ENCODE measurements at regions not wholly inside any gene's neighbourhood (a gene's known extent, or its start where the extent isn't known, plus 50 kb on each side); places are given as distances from the start of the nearest gene placed in this dataset.
A peak's percentile ranks its signal among the peaks of the same experiment; 100 is the strongest.

- peaks cover 0 to under 1% (median 0%) of the 10 kb centered on the region in 5 donors for H3K27me3 ChIP-seq (ENCODE audit: control insufficient read depth in 5 of 5, insufficient read depth in 4 of 5, low read length in 5 of 5)
- peaks cover 3 to 8% (median 6%) of the 10 kb centered on the region in 5 donors for H3K9me3 ChIP-seq (ENCODE audit: control insufficient read depth in 5 of 5, low read length in 5 of 5)
Observed at GRCh38 chr21:41054018-41054578, 113.9 kb upstream of the BACE2 start.

GRCh38 chr21:41055266-41055665 lies 112.7 kb upstream of the BACE2 start:
- no peak overlapping the region for H3K4me3 ChIP-seq (ENCODE audit: low read depth in 1 of 5, low read length in 5 of 5)
- no peak overlapping the region for H3K27ac ChIP-seq (ENCODE audit: low read depth, low read length)
- no peak overlapping the region for H3K9ac ChIP-seq (ENCODE audit: low read length in 5 of 5)
- no peaks in the 10 kb centered on the region for H3K4me1 ChIP-seq (ENCODE audit: control insufficient read depth in 5 of 5, insufficient read depth in 5 of 5, low read length in 5 of 5)
- H3K27me3 ChIP-seq (ENCODE audit: control insufficient read depth in 5 of 5, insufficient read depth in 4 of 5, low read length in 5 of 5), result peaks cover 0 to 7% (median 4%) of the 10 kb centered on the region in 5 donors
- no peaks in the 10 kb centered on the region for H3K36me3 ChIP-seq (ENCODE audit: control insufficient read depth in 5 of 5, insufficient read depth in 5 of 5, low read length in 5 of 5)
- H3K9me3 ChIP-seq (ENCODE audit: control insufficient read depth in 5 of 5, low read length in 5 of 5), result peaks cover 3 to 8% (median 6%) of the 10 kb centered on the region in 5 donors

More at GRCh38 chr21:41054018-41054578, 113.9 kb upstream of the BACE2 start:
- Histone ChIP-seq H3K4me3 (ENCODE audit: low read depth in 1 of 5, low read length in 5 of 5) (no peak overlapping the region), H3K9ac (ENCODE audit: low read length in 5 of 5) (no peak overlapping the region), H3K4me1 (ENCODE audit: control insufficient read depth in 5 of 5, insufficient read depth in 5 of 5, low read length in 5 of 5) (no peaks in the 10 kb centered on the region), H3K27ac (ENCODE audit: low read depth, low read length) (no peak overlapping the region), H3K36me3 (ENCODE audit: control insufficient read depth in 5 of 5, insufficient read depth in 5 of 5, low read length in 5 of 5) (no peaks in the 10 kb centered on the region)

GRCh38 chr21:41059871-41060270 lies 108.1 kb upstream of the BACE2 start:
- Histone ChIP-seq H3K9me3 (ENCODE audit: control insufficient read depth in 5 of 5, low read length in 5 of 5) (peaks cover 3 to 8% (median 6%) of the 10 kb centered on the region in 5 donors), H3K36me3 (ENCODE audit: control insufficient read depth in 5 of 5, insufficient read depth in 5 of 5, low read length in 5 of 5) (no peaks in the 10 kb centered on the region), H3K4me1 (ENCODE audit: control insufficient read depth in 5 of 5, insufficient read depth in 5 of 5, low read length in 5 of 5) (no peaks in the 10 kb centered on the region), H3K27me3 (ENCODE audit: control insufficient read depth in 5 of 5, insufficient read depth in 4 of 5, low read length in 5 of 5) (peaks cover 0 to 10% (median 4%) of the 10 kb centered on the region in 5 donors), H3K9ac (ENCODE audit: low read length in 5 of 5) (no peak overlapping the region), H3K4me3 (ENCODE audit: low read depth in 1 of 5, low read length in 5 of 5) (no peak overlapping the region), H3K27ac (ENCODE audit: low read depth, low read length) (no peak overlapping the region)

GRCh38 chr21:41061701-41062100 lies 106.3 kb upstream of the BACE2 start:
- peaks cover 0 to 12% (median 6%) of the 10 kb centered on the region in 5 donors for H3K27me3 ChIP-seq (ENCODE audit: control insufficient read depth in 5 of 5, insufficient read depth in 4 of 5, low read length in 5 of 5)
- H3K27ac ChIP-seq (ENCODE audit: low read depth, low read length), result no peak overlapping the region
- H3K36me3 ChIP-seq (ENCODE audit: control insufficient read depth in 5 of 5, insufficient read depth in 5 of 5, low read length in 5 of 5), result no peaks in the 10 kb centered on the region
- H3K4me1 ChIP-seq (ENCODE audit: control insufficient read depth in 5 of 5, insufficient read depth in 5 of 5, low read length in 5 of 5), result no peaks in the 10 kb centered on the region
- H3K9me3 ChIP-seq (ENCODE audit: control insufficient read depth in 5 of 5, low read length in 5 of 5), result peaks cover 3 to 8% (median 6%) of the 10 kb centered on the region in 5 donors
- H3K4me3 ChIP-seq (ENCODE audit: low read depth in 1 of 5, low read length in 5 of 5), result no peak overlapping the region
- no peak overlapping the region for H3K9ac ChIP-seq (ENCODE audit: low read length in 5 of 5)

GRCh38 chr21:41064334-41064791 lies 103.6 kb upstream of the BACE2 start:
- Histone ChIP-seq H3K4me3 (ENCODE audit: low read depth in 1 of 5, low read length in 5 of 5) (no peak overlapping the region), H3K9me3 (ENCODE audit: control insufficient read depth in 5 of 5, low read length in 5 of 5) (no peaks in the 10 kb centered on the region), H3K36me3 (ENCODE audit: control insufficient read depth in 5 of 5, insufficient read depth in 5 of 5, low read length in 5 of 5) (no peaks in the 10 kb centered on the region), H3K27me3 (ENCODE audit: control insufficient read depth in 5 of 5, insufficient read depth in 4 of 5, low read length in 5 of 5) (peaks cover 0 to 23% (median 13%) of the 10 kb centered on the region in 5 donors), H3K4me1 (ENCODE audit: control insufficient read depth in 5 of 5, insufficient read depth in 5 of 5, low read length in 5 of 5) (peaks cover 0 to 7% (median 3%) of the 10 kb centered on the region in 5 donors), H3K9ac (ENCODE audit: low read length in 5 of 5) (no peak overlapping the region), H3K27ac (ENCODE audit: low read depth, low read length) (no peak overlapping the region)

GRCh38 chr21:41064951-41065350 lies 103.0 kb upstream of the BACE2 start:
- Histone ChIP-seq H3K4me3 (ENCODE audit: low read depth in 1 of 5, low read length in 5 of 5) (no peak overlapping the region), H3K36me3 (ENCODE audit: control insufficient read depth in 5 of 5, insufficient read depth in 5 of 5, low read length in 5 of 5) (no peaks in the 10 kb centered on the region), H3K27me3 (ENCODE audit: control insufficient read depth in 5 of 5, insufficient read depth in 4 of 5, low read length in 5 of 5) (peaks cover 0 to 25% (median 10%) of the 10 kb centered on the region in 5 donors), H3K27ac (ENCODE audit: low read depth, low read length) (no peak overlapping the region), H3K9me3 (ENCODE audit: control insufficient read depth in 5 of 5, low read length in 5 of 5) (no peaks in the 10 kb centered on the region), H3K9ac (ENCODE audit: low read length in 5 of 5) (no peak overlapping the region), H3K4me1 (ENCODE audit: control insufficient read depth in 5 of 5, insufficient read depth in 5 of 5, low read length in 5 of 5) (peaks cover 0 to 7% (median 3%) of the 10 kb centered on the region in 5 donors)

- H3K9ac ChIP-seq (ENCODE audit: low read length in 5 of 5), result no peak overlapping the region
- no peaks in the 10 kb centered on the region for H3K9me3 ChIP-seq (ENCODE audit: control insufficient read depth in 5 of 5, low read length in 5 of 5)
- H3K27me3 ChIP-seq (ENCODE audit: control insufficient read depth in 5 of 5, insufficient read depth in 4 of 5, low read length in 5 of 5), result peaks cover 0 to 22% (median 10%) of the 10 kb centered on the region in 5 donors
- peaks cover 0 to 7% (median 3%) of the 10 kb centered on the region in 5 donors for H3K4me1 ChIP-seq (ENCODE audit: control insufficient read depth in 5 of 5, insufficient read depth in 5 of 5, low read length in 5 of 5)
- no peaks in the 10 kb centered on the region for H3K36me3 ChIP-seq (ENCODE audit: control insufficient read depth in 5 of 5, insufficient read depth in 5 of 5, low read length in 5 of 5)
- no peak overlapping the region for H3K4me3 ChIP-seq (ENCODE audit: low read depth in 1 of 5, low read length in 5 of 5)
- no peak overlapping the region for H3K27ac ChIP-seq (ENCODE audit: low read depth, low read length)
Observed at GRCh38 chr21:41065539-41065938, 102.4 kb upstream of the BACE2 start.

- Histone ChIP-seq H3K9me3 (ENCODE audit: control insufficient read depth in 5 of 5, low read length in 5 of 5) (no peaks in the 10 kb centered on the region), H3K27me3 (ENCODE audit: control insufficient read depth in 5 of 5, insufficient read depth in 4 of 5, low read length in 5 of 5) (peaks cover 0 to 21% (median 10%) of the 10 kb centered on the region in 5 donors), H3K27ac (ENCODE audit: low read depth, low read length) (no peak overlapping the region), H3K4me3 (ENCODE audit: low read depth in 1 of 5, low read length in 5 of 5) (no peak overlapping the region), H3K4me1 (ENCODE audit: control insufficient read depth in 5 of 5, insufficient read depth in 5 of 5, low read length in 5 of 5) (peaks cover 0 to 7% (median 3%) of the 10 kb centered on the region in 5 donors), H3K9ac (ENCODE audit: low read length in 5 of 5) (no peak overlapping the region), H3K36me3 (ENCODE audit: control insufficient read depth in 5 of 5, insufficient read depth in 5 of 5, low read length in 5 of 5) (no peaks in the 10 kb centered on the region)
Observed at GRCh38 chr21:41066086-41066938, 101.6 kb upstream of the BACE2 start.

- Histone ChIP-seq H3K4me1 (ENCODE audit: control insufficient read depth in 5 of 5, insufficient read depth in 5 of 5, low read length in 5 of 5) (peaks cover 0 to 7% (median 3%) of the 10 kb centered on the region in 5 donors), H3K9me3 (ENCODE audit: control insufficient read depth in 5 of 5, low read length in 5 of 5) (no peaks in the 10 kb centered on the region), H3K9ac (ENCODE audit: low read length in 5 of 5) (no peak overlapping the region), H3K36me3 (ENCODE audit: control insufficient read depth in 5 of 5, insufficient read depth in 5 of 5, low read length in 5 of 5) (no peaks in the 10 kb centered on the region), H3K4me3 (ENCODE audit: low read depth in 1 of 5, low read length in 5 of 5) (no peak overlapping the region), H3K27ac (ENCODE audit: low read depth, low read length) (no peak overlapping the region), H3K27me3 (ENCODE audit: control insufficient read depth in 5 of 5, insufficient read depth in 4 of 5, low read length in 5 of 5) (peaks cover 0 to 20% (median 10%) of the 10 kb centered on the region in 5 donors)
Observed at GRCh38 chr21:41067709-41068108, 100.3 kb upstream of the BACE2 start.

GRCh38 chr21:41068496-41068895 lies 99.5 kb upstream of the BACE2 start:
- H3K27me3 ChIP-seq (ENCODE audit: control insufficient read depth in 5 of 5, insufficient read depth in 4 of 5, low read length in 5 of 5), result peaks cover 0 to 20% (median 10%) of the 10 kb centered on the region in 5 donors
- peaks cover 0 to 7% (median 3%) of the 10 kb centered on the region in 5 donors for H3K4me1 ChIP-seq (ENCODE audit: control insufficient read depth in 5 of 5, insufficient read depth in 5 of 5, low read length in 5 of 5)
- no peaks in the 10 kb centered on the region for H3K36me3 ChIP-seq (ENCODE audit: control insufficient read depth in 5 of 5, insufficient read depth in 5 of 5, low read length in 5 of 5)
- peak overlapping the region in 4 of 5 donors; percentile 31 to 48 (median 38) for H3K4me3 ChIP-seq (ENCODE audit: low read depth in 1 of 5, low read length in 5 of 5)
- peak overlapping the region in 1 of 5 donors; percentile 49 for H3K9ac ChIP-seq (ENCODE audit: low read length in 5 of 5)
- H3K9me3 ChIP-seq (ENCODE audit: control insufficient read depth in 5 of 5, low read length in 5 of 5), result no peaks in the 10 kb centered on the region
- no peak overlapping the region for H3K27ac ChIP-seq (ENCODE audit: low read depth, low read length)
